ENCODE measurements at regions not wholly inside any gene's neighbourhood (a gene's known extent, or its start where the extent isn't known, plus 50 kb on each side); places are given as distances from the start of the nearest gene placed in this dataset.

DNA sequence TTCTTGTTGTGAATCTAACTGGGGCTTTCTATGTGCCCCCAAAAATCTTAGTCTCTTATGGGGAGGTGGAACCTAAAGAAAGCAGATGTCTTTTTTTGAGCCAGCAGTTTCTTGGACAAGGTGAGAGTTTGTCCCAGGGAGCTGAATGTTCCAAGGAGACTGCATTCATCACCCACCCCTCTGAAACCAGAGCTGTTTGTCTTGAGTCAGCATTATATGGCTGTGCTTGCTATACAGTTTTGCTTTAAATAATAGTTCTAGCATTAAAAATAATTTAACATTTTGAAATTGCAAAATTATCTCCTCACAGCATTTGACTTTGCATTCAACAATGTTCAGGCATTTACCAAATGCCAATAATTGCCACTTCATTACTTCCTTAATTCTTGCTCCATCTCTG is 813.3 kb downstream of the BCL11B start:
- no peak for DNase-seq

- no peak for DNase-seq
Observed at GRCh38 chr14:98462908-98463307, 809.1 kb downstream of the BCL11B start.

DNA sequence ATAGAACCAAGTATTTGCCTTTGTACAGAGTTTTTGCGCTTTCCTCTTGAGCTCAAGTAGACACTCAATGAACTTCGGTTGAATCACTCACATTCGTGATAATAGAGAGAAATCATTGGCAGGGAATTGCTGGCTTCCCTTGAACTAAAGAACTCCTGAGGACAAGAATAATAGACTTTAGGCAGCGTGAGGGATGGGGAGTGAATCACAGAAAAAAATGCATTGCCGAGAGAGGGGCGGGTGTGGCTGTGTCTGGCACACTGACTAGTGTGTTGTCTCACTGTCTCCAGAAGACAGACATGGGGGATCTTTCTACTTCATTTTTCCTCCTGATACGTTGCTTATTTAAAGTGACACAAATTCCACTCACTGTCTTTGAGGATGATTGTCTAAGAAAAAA is 805.2 kb downstream of the BCL11B start:
- DNase-seq, result no peak

- no peak for DNase-seq
Observed at GRCh38 chr14:98470663-98471062, 801.3 kb downstream of the BCL11B start.

DNA sequence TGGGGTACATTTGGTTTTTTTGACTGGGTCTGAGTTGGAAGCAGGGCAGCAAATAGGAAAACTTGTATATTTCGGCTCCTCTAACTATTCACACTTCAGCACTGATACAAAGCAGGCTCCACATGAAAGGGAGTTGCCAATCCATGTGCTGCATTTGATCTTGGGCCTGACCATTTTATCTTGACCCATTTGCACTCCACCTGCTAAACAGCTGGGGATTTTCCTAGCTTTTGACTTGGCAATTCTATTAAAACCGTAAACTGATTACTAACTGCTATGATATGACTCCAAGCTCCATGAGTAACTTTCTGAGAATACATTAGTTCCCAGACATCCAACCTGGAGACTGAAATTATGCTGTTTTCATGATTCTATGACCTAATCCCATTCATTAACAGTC is 797.1 kb downstream of the BCL11B start:
- DNase-seq, result no peak

- no peak for DNase-seq
Observed at GRCh38 chr14:98477935-98478334, 794.1 kb downstream of the BCL11B start.

- no peak for DNase-seq
Observed at GRCh38 chr14:98489115-98489514, 782.9 kb downstream of the BCL11B start.

- no peak for DNase-seq
Observed at GRCh38 chr14:98494582-98494981, 777.4 kb downstream of the BCL11B start.

DNA sequence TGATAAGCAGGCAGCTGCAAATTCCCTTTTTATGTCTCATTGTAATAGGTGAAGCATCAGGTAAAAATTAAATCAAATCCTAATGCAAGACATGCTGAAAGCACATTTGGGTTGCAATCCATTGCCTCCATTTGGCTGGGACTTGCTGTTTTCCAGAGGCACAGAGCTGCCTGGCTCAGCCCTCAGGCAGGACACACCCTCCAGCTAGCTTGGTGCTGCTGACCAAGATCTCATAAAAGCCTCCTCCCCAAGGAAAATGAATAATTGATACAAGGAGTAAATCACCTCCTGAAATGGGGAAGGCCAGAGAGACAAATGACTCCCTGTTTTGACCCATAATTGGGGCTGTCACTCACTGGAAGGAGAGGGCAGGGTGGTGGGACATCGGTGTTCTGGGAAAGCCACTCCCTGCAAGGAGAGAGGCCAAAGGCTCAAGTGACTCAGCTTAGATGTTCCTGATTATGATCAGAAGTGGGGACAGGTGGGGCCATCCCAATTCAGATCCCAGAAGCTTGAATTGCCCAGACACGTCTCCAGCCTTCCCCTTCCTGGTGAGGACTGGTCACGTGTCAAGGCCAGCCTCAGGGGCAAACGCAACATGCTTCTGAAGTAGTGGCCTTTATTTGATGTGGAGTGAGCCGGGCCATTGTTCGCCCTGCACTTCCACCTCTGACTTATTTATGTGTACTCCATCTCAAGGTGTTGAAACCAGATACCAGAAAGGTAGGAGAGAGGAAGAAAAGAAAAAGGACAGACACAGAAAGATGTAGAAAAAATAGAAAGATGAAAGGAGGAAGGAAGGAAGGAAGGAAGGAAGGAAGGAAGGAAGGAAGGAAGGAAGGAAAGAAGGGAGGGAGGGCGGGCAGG is 773.7 kb downstream of the BCL11B start:
- no peak for DNase-seq

DNA sequence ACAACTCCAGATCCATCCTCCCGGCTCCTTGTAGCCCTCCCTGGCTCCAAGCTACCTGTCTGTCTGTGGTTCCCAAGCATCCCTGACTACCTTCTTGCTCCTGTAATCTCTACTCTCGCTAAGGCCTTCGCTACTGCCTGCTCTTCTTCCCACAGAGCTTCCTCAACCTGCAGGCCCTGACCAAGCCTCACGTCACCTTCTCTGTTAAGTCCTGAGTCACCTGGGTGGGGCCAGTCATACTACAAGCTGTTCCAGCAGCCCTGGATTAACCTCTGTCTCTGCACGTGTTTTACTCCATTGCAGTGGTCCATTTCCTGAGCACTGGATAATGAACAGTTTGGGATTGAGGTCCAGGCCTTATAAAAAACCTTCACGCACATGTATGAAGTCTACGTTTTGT is 770.7 kb downstream of the BCL11B start:
- no peak for DNase-seq

DNA sequence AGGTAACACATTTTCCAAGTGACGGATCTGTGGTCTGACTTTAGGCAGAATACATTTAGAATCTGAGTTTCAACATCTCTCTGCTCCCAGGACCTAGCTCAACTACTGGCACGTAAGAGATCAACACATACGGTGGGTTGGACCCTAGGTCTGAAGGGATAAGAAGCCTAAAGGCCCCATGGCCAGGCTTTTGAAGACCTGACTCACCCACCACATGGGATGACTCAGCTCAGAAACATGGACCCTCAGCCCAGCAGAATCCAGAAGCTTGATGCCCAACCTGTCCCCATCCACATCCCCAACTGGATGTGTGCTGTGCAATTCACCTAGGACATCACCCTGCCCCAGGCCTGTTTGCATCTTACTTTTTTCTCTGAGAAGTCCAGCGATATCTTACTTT is 770.2 kb downstream of the BCL11B start:
- DNase-seq, result no peak

DNA sequence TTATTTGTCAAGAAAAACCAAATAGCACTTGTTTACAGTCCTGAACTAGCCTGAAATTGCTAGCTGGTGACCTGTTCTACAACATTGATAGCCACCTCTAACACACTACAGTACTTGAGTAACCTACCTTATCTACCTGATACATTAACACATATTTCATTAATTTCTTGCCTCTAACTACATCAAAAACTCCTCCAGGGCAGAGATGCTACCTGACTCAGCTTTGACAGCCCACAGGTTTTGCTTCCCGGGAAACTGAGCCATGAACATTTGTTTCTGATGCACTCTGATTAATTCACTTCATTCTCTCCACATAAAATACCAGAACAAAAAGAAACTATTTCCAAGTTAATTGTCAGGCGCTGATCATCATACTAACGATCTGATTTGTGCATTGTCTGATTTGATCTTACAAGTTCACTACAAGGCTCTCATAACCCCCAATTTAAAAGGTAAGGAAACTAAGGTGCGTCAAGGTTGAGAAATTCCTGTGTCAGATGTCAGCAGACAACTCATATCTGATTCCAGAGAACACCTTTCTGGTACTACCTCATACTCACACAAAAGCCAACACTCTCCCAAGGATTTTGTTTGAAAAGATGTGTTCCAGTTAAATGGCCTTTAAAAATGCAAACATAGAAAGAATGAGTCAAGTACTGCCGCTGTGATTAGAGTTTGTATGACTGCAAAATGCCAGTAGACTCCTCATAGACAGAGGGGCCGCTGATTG is 768.7 kb downstream of the BCL11B start:
- DNase-seq, result no peak

DNA sequence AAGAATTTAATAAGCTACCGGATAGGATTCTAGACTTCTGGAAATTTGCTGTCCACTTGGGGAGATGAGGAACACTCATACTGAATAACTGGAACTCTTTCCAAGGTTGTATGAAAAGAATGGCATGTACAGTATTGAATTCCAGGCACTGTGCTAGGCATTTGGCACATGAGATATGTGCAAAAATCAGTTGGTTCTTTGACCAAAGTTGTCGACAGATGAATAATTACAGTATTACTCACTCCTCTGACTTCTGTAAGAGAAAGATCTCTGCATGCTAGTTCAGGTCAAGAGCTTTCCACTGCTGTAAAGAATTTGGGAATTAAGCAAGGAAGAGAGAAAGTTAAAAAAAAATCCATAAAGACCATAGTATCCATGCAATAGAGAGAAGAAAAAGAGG is 764.7 kb downstream of the BCL11B start:
- DNase-seq, result no peak

GRCh38 chr14:98510392-98510791 is 761.6 kb downstream of the BCL11B start:
- no peak for DNase-seq

DNA sequence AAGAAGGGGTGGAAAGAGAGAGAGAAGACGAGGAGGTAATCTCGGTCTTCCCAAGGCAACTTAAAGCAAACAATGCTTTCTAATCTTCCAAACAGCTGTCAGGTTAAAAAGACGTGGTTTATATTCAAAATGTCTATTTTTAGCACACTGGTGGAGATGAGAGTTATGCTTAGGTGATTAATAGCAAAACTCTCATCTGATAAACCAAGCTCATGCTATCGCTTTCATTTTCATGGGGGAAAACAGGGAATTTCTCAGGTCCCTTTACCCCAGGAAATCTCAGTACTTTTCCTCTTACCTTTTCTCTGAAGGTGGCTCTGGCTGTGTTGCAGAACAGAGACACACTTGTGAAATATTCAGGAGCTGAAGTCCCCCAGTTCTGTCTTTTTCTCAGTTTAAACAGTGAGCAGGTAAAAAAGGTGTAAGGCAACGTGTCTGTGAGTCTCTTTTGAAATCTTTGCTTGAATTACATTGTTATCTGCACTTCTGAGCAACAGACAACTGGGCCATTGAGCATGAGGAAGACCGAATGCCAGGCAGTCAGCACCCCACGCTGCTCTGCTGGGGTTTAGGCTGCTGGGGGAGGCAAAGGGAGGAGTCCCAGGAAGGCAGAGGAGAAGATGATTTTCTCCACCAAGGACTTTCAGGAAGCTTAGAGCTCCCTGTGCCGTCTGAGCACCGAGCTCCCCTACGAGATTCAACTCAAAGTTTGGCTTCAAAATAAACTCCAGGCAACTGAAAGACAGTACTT is 759.3 kb downstream of the BCL11B start:
- DNase-seq, result no peak

- DNase-seq, result no peak
Observed at GRCh38 chr14:98513558-98513957, 758.4 kb downstream of the BCL11B start.

GRCh38 chr14:98514016-98514415 is 758.0 kb downstream of the BCL11B start:
- no peak for DNase-seq

GRCh38 chr14:98536256-98536655 is 735.7 kb downstream of the BCL11B start:
- no peak for DNase-seq

GRCh38 chr14:98542316-98542715 is 729.7 kb downstream of the BCL11B start:
- no peak for DNase-seq

GRCh38 chr14:98543074-98543473 is 728.9 kb downstream of the BCL11B start:
- DNase-seq, result no peak

GRCh38 chr14:98544174-98544573 is 727.8 kb downstream of the BCL11B start:
- no peak for DNase-seq

DNA sequence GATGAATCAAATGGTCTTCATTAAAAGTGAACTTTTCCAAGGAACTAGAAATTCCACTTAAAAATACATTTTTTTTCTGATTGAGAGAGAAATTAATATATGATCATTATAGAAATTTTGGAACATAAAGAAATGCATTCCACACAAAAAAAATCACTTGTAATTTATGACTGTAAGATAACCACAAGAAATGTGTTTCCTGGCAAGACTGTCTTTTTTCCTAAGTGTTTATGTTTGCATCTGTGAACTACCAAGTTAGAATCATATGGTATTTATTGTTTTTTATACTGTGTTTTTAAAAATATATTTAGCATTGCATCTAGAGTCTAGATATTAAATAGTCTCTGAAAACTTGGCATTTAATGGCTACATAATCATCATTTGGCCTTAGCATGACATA is 726.8 kb downstream of the BCL11B start:
- no peak for DNase-seq

DNA sequence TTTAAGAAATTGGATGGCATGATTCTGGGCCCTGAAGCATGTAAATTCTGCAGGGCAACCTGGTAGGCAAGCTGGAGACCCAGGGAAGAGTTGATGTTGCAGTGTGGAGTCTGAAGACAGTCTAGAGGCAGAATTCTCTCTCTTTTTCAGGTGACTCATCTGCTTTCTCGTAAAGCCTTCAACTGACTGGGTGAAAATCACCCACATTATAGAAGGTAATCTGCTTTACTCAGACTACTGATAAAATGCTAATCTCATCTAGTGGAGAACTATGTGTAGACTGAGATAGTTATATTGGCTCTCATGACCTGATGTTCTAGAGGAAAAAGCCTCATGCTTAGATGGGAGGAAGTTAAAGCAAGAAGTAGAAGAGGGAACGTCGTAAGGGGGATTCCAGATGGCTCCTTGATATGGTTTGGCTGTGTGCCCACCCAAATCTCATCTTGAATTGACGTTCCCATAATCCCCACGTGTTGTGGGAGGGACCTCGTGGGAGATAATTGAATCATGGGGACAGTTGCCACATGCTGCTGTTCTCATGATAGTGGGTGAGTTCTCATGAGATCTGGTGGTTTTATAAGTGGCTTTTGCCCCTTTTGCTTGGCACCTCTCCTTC is 723.8 kb downstream of the BCL11B start:
- no peak for DNase-seq
